MM.1S (cell line): ENCODE measurements at regions not wholly inside any gene's neighbourhood (a gene's known extent, or its start where the extent isn't known, plus 50 kb on each side); places are given as distances from the start of the nearest gene placed in this dataset.

Experiments
- DNase-seq: peaks from one replicate; pipeline ENCODE4 v3.0.0-alpha.2; 2015
- H2AFZ ChIP-seq: fragments of 300-600 bp; sonication (generic); 2 replicates; pipeline ENCODE4 v1.6.0; 2016; ENCODE audit warnings: antibody characterized with exemption, low read length
- H3F3A ChIP-seq: fragments of 300-600 bp; sonication (generic); 2 replicates; pipeline ENCODE4 v1.6.1; 2016; ENCODE audit warnings: mild to moderate bottlenecking, antibody characterized with exemption, low read length, moderate library complexity, mixed read lengths; ENCODE audit not compliant: insufficient read depth
- H3K27ac ChIP-seq: fragments of 300-600 bp; sonication (generic); 2 replicates; pipeline ENCODE4 v1.5.1; 2016; ENCODE audit warnings: mild to moderate bottlenecking, low read length
- H3K27me3 ChIP-seq: fragments of 300-600 bp; sonication (generic); replicated peaks from 2 replicates; pipeline ENCODE4 v1.6.0; 2016; ENCODE audit warnings: low read length; ENCODE audit not compliant: insufficient read depth
- H3K36me3 ChIP-seq: fragments of 300-600 bp; sonication (generic); replicated peaks from 2 replicates; pipeline ENCODE4 v1.6.1; 2016; ENCODE audit warnings: mild to moderate bottlenecking, low read length, mixed read lengths; ENCODE audit not compliant: insufficient read depth
- H3K4me1 ChIP-seq: fragments of 300-600 bp; sonication (generic); 2 replicates; pipeline ENCODE4 v1.6.1; 2016; ENCODE audit warnings: low read length, mixed read lengths
- H3K4me2 ChIP-seq: fragments of 300-600 bp; sonication (generic); 2 replicates; pipeline ENCODE4 v1.6.0; 2016; ENCODE audit warnings: low read depth, low read length
- H3K4me3 ChIP-seq: fragments of 300-600 bp; sonication (generic); 2 replicates; pipeline ENCODE4 v1.5.1; 2016; ENCODE audit warnings: low read length, mixed read lengths
- H3K79me2 ChIP-seq: fragments of 300-600 bp; sonication (generic); 2 replicates; pipeline ENCODE4 v1.6.1; 2016; ENCODE audit warnings: mixed run types, low read length, mixed read lengths
- H3K9ac ChIP-seq: fragments of 300-600 bp; sonication (generic); 2 replicates; pipeline ENCODE4 v1.6.1; 2016; ENCODE audit warnings: low read length, mixed read lengths
- H3K9me2 ChIP-seq: fragments of 300-600 bp; sonication (generic); replicated peaks from 2 replicates; pipeline ENCODE4 v1.6.1; 2016; ENCODE audit warnings: mild to moderate bottlenecking, low read length, mixed read lengths; ENCODE audit not compliant: insufficient read depth
- H3K9me3 ChIP-seq: fragments of 300-600 bp; sonication (generic); replicated peaks from 2 replicates; pipeline ENCODE4 v1.6.1; 2016; ENCODE audit warnings: mild to moderate bottlenecking, low read length, mixed read lengths; ENCODE audit not compliant: insufficient read depth
- H4K20me1 ChIP-seq: fragments of 300-600 bp; sonication (generic); 2 replicates; pipeline ENCODE4 v1.6.1; 2016; ENCODE audit warnings: mild to moderate bottlenecking, low read length, moderate library complexity, mixed read lengths; ENCODE audit not compliant: insufficient read depth
- EZH2 ChIP-seq: fragments of 300-600 bp; sonication (generic); optimal IDR thresholded peaks from 2 replicates; pipeline ENCODE3; 2017; ENCODE audit warnings: low read depth, mild to moderate bottlenecking, antibody characterized with exemption, low read length, mixed read lengths
- EZH2phosphoT487 ChIP-seq: fragments of 300-600 bp; sonication (generic); IDR thresholded peaks from 2 replicates; pipeline ENCODE4 v1.6.1; 2018; ENCODE audit warnings: antibody characterized with exemption, low read length
- TF ChIP-seq, protein P1 (sequence below): fragments of 300-600 bp; sonication (generic); IDR thresholded peaks from 2 replicates; pipeline ENCODE4 v1.5.1; 2016; ENCODE audit warnings: antibody characterized with exemption, low read length, mixed read lengths

DNA sequence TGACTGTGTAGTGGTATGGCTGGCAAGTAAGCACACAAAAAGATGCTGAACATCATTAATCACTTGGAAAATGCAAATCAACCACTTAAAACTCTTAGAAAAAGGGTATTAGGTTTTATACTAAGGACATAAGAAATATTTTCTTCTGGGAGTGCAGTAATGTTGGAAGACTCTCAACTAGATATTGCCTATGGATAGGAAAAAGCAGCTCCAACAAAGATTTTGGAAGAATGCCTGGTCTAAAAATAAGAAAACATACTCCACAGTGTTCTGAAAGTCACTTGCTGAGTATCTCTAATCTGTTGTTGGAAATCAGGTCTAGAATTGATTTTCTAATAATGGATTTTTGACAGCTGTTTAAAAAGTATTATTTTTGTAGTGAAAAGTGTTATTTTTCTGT is 50.8 kb upstream of the PHYHIPL start:
- Histone ChIP-seq H4K20me1 (no peaks in the 10 kb centered on the region), H3K36me3 (no peaks in the 10 kb centered on the region), H3K9me2 (no peaks in the 10 kb centered on the region), H3K4me3 (no peak overlapping the region), H2AFZ (no peak overlapping the region), H3K4me1 (no peaks in the 10 kb centered on the region), H3K4me2 (no peak overlapping the region), H3K27ac (no peak overlapping the region), H3K9me3 (no peaks in the 10 kb centered on the region), H3K79me2 (no peaks in the 10 kb centered on the region), H3K9ac (no peak overlapping the region), H3F3A (no peaks in the 10 kb centered on the region), H3K27me3 (no peaks in the 10 kb centered on the region)
- DNase-seq = no peak
- TF ChIP-seq, protein P1, sequence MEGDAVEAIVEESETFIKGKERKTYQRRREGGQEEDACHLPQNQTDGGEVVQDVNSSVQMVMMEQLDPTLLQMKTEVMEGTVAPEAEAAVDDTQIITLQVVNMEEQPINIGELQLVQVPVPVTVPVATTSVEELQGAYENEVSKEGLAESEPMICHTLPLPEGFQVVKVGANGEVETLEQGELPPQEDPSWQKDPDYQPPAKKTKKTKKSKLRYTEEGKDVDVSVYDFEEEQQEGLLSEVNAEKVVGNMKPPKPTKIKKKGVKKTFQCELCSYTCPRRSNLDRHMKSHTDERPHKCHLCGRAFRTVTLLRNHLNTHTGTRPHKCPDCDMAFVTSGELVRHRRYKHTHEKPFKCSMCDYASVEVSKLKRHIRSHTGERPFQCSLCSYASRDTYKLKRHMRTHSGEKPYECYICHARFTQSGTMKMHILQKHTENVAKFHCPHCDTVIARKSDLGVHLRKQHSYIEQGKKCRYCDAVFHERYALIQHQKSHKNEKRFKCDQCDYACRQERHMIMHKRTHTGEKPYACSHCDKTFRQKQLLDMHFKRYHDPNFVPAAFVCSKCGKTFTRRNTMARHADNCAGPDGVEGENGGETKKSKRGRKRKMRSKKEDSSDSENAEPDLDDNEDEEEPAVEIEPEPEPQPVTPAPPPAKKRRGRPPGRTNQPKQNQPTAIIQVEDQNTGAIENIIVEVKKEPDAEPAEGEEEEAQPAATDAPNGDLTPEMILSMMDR = no peak

DNA sequence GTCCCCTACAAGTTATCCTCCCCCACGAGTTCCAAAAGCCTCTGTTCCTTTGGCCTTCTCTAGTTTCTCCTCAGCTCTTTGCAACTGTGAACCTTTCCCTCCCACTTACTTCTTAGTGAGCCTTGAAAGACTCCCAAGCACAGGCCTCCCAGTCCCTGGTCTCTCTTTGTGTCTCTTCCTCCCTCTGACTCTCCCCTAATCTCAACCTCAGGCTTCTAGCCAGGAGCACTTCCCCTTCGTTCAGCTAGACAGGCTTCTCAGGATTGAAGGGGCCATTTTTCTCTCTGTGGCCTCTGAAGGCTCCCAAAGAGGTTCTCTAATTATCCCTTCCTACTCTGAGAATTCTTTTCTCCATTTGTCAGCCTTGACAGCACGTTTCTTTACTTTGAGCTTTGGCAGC is 50.2 kb upstream of the PHYHIPL start:
- Histone ChIP-seq H3K27ac (no peak overlapping the region), H4K20me1 (no peaks in the 10 kb centered on the region), H3K79me2 (no peaks in the 10 kb centered on the region), H3K9me2 (no peaks in the 10 kb centered on the region), H3K36me3 (no peaks in the 10 kb centered on the region), H3K4me1 (no peaks in the 10 kb centered on the region), H3K27me3 (no peaks in the 10 kb centered on the region), H3K4me3 (no peak overlapping the region), H3K4me2 (no peak overlapping the region), H3K9me3 (no peaks in the 10 kb centered on the region), H2AFZ (no peak overlapping the region), H3K9ac (no peak overlapping the region), H3F3A (no peaks in the 10 kb centered on the region)
- no peak for DNase-seq
- TF ChIP-seq EZH2 = no peak
- TF ChIP-seq EZH2phosphoT487 = no peak
- TF ChIP-seq, protein P1 = no peak
